Peyer's patch (tissue), 4 donors: ENCODE measurements at regions not wholly inside any gene's neighbourhood (a gene's known extent, or its start where the extent isn't known, plus 50 kb on each side); places are given as distances from the start of the nearest gene placed in this dataset.

Experiments used
- DNase-seq, 3 donors: peaks; one replicate each; pipeline ENCODE4 v3.0.0-alpha.2; 2017 to 2019
- H3K27ac ChIP-seq, 4 donors: fragments of 200-600 bp; sonication (generic); one replicate each; pipeline ENCODE4 v1.5.1; 2016 to 2019
- H3K27me3 ChIP-seq, 2 donors: fragments of 200-600 bp; sonication (generic); one replicate each; pipeline ENCODE4 v1.5.1; 2019
- H3K36me3 ChIP-seq, 3 donors: fragments of 200-600 bp; sonication (generic); one replicate each; pipeline ENCODE4 v1.5.1; 2016 to 2019
- H3K4me1 ChIP-seq, 4 donors: fragments of 200-600 bp; sonication (generic); one replicate each; pipeline ENCODE4 v1.5.1; 2016 to 2019
- H3K4me3 ChIP-seq, 4 donors: fragments of 200-600 bp; sonication (generic); 1 replicate in 3 of 4; 2 replicates in 1 of 4; pipeline ENCODE4 v1.5.1; 2016 to 2019; ENCODE audit warnings: mild to moderate bottlenecking in 1 of 4
- H3K9me3 ChIP-seq, 4 donors: fragments of 200-600 bp; sonication (generic); one replicate each; pipeline ENCODE4 v1.5.1; 2016 to 2019; ENCODE audit warnings: mild to moderate bottlenecking in 1 of 4
- POLR2A ChIP-seq, 2 donors: fragments of 450-650 bp; IDR thresholded peaks; one replicate each; pipeline ENCODE4 v1.5.1; 2017; ENCODE audit warnings: antibody characterized with exemption in 2 of 2, mild to moderate bottlenecking in 2 of 2, moderate library complexity in 2 of 2
- TF ChIP-seq, protein P1 (sequence below), 6 experiments: fragments of 450-650 bp in 4 of 6; fragments of 200-600 bp in 2 of 6; sonication (generic) in 1 of 6; IDR thresholded peaks; one replicate each; pipeline ENCODE4 v1.5.1; 2017 to 2019; ENCODE audit warnings: antibody characterized with exemption in 6 of 6, mild to moderate bottlenecking in 3 of 6, moderate library complexity in 1 of 6

DNA sequence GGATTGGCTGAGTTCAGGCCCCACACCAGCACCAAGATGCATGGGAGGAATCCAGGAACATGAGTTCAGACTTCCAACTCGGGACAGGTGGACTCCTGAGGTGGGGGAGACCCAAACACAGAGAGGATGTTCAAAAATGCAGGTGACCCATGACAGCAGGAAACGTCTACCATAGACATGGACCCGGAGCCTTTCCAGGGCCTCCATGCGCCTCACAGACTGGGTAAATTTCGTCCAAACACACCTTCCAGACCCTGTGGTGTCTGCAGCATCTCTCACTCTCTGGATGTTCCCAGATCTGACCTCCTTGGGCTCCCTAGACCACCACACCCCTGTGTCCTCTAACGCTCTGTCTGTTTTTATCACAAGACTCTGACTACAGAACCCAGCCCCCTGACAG is 87.7 kb downstream of the PXDC1 start:
- H3K4me1 ChIP-seq: peaks cover 0 to 7% (median 0%) of the 10 kb centered on the region in 4 donors
- H3K9me3 ChIP-seq: no peaks in the 10 kb centered on the region
- no peaks in the 10 kb centered on the region for H3K36me3 ChIP-seq
- no peaks in the 10 kb centered on the region for H3K27me3 ChIP-seq
- no peak for DNase-seq
- H3K4me3 ChIP-seq: no peak overlapping the region
- TF ChIP-seq POLR2A (IDR thresholded peaks at IDR 0.05): no peak
- TF ChIP-seq, protein P1, sequence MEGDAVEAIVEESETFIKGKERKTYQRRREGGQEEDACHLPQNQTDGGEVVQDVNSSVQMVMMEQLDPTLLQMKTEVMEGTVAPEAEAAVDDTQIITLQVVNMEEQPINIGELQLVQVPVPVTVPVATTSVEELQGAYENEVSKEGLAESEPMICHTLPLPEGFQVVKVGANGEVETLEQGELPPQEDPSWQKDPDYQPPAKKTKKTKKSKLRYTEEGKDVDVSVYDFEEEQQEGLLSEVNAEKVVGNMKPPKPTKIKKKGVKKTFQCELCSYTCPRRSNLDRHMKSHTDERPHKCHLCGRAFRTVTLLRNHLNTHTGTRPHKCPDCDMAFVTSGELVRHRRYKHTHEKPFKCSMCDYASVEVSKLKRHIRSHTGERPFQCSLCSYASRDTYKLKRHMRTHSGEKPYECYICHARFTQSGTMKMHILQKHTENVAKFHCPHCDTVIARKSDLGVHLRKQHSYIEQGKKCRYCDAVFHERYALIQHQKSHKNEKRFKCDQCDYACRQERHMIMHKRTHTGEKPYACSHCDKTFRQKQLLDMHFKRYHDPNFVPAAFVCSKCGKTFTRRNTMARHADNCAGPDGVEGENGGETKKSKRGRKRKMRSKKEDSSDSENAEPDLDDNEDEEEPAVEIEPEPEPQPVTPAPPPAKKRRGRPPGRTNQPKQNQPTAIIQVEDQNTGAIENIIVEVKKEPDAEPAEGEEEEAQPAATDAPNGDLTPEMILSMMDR (IDR thresholded peaks at IDR 0.05): no peak
- H3K27ac ChIP-seq: no peak overlapping the region

- TF ChIP-seq, protein P1 (IDR thresholded peaks at IDR 0.05): no peak
- no peak for TF ChIP-seq POLR2A (IDR thresholded peaks at IDR 0.05)
- Histone ChIP-seq H3K27ac (no peak overlapping the region), H3K36me3 (no peaks in the 10 kb centered on the region), H3K9me3 (no peaks in the 10 kb centered on the region), H3K4me3 (no peak overlapping the region), H3K27me3 (no peaks in the 10 kb centered on the region), H3K4me1 (peaks cover 0 to 7% (median 0%) of the 10 kb centered on the region in 4 donors)
- DNase-seq: no peak
These were observed 88.4 kb downstream of the PXDC1 start for GRCh38 chr6:3663081-3663480.

GRCh38 chr6:3661390-3661789 is 90.1 kb downstream of the PXDC1 start:
- H3K36me3 ChIP-seq: no peaks in the 10 kb centered on the region
- no peak for DNase-seq
- TF ChIP-seq, protein P1 (IDR thresholded peaks at IDR 0.05): no peak
- TF ChIP-seq POLR2A (IDR thresholded peaks at IDR 0.05): no peak
- H3K9me3 ChIP-seq: no peaks in the 10 kb centered on the region
- no peak overlapping the region for H3K4me3 ChIP-seq
- no peaks in the 10 kb centered on the region for H3K27me3 ChIP-seq
- no peak overlapping the region for H3K27ac ChIP-seq
- peaks cover 0 to 7% (median 0%) of the 10 kb centered on the region in 4 donors for H3K4me1 ChIP-seq

DNA sequence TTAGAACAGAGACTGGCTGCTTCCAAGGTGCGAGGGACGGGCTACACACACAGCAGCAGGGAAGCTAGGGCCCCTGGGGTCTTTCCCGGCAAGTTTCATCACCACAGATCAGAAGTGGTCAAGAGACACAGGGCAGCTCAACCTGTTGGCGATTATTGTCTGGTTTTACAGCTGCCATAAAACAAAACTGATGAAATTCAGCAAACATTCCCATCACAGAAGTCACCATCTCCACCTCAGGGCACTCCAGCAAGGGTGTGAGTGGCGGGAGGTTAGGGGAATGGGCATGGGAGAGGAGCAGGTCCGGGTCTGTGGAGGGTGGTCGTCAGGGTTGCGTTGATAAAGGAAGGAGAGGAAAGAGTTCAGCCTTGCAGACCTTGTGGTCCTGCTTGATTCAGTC is 91.0 kb downstream of the PXDC1 start:
- no peak overlapping the region for H3K27ac ChIP-seq
- TF ChIP-seq, protein P1 (IDR thresholded peaks at IDR 0.05): no peak
- TF ChIP-seq POLR2A (IDR thresholded peaks at IDR 0.05): no peak
- DNase-seq: no peak
- peaks cover 0 to 2% (median 0%) of the 10 kb centered on the region in 4 donors for H3K4me1 ChIP-seq
- H3K27me3 ChIP-seq: no peaks in the 10 kb centered on the region
- H3K9me3 ChIP-seq: no peaks in the 10 kb centered on the region
- H3K36me3 ChIP-seq: no peaks in the 10 kb centered on the region
- H3K4me3 ChIP-seq: no peak overlapping the region

DNA sequence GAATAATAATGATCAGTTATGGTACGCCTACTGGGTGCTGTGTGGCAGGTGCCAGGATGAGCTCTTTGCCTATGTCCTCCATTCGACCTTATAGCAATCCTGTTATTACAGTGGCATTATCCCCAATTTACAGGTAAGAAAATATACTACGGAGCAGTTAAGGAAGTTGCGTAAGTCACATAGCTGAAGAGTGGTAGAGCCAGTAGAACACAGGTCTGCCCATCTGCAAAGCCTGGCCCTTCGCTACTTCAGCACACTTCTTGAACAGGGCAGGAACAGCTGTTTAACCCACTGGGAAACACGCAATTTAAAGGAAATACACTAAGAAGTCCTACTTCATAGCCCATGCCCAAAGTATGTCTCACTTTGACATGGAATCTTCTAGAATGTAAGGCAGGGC is 91.8 kb downstream of the PXDC1 start:
- H3K9me3 ChIP-seq: no peaks in the 10 kb centered on the region
- H3K36me3 ChIP-seq: no peaks in the 10 kb centered on the region
- H3K27ac ChIP-seq: no peak overlapping the region
- TF ChIP-seq, protein P1 (IDR thresholded peaks at IDR 0.05): no peak
- no peak for TF ChIP-seq POLR2A (IDR thresholded peaks at IDR 0.05)
- H3K4me3 ChIP-seq: no peak overlapping the region
- H3K4me1 ChIP-seq: no peaks in the 10 kb centered on the region
- DNase-seq: no peak
- no peaks in the 10 kb centered on the region for H3K27me3 ChIP-seq

DNA sequence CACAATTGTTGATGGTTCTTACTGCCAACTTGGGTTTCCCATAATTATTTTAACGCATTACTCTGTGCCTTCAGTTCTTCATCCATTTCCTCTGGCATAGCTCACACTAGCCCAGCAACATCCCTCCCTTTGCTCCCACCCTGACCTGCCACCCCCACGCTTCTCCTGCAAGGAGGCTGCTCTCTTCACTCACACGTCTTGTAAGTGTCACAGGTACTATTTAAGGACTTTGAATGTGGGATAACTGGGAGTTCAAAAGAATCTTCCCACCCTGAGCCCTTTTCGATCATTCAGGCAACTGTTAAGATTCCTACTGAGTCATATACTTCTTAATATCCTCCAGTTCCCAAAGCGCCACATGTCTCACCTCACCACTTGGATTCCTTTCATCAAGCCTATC is 95.4 kb downstream of the PXDC1 start:
- Histone ChIP-seq H3K9me3 (no peaks in the 10 kb centered on the region), H3K4me3 (no peak overlapping the region), H3K4me1 (no peaks in the 10 kb centered on the region), H3K36me3 (no peaks in the 10 kb centered on the region), H3K27me3 (no peaks in the 10 kb centered on the region), H3K27ac (no peak overlapping the region)
- TF ChIP-seq, protein P1 (IDR thresholded peaks at IDR 0.05): no peak
- no peak for TF ChIP-seq POLR2A (IDR thresholded peaks at IDR 0.05)
- DNase-seq: no peak
